C4-2B (cell line): ENCODE measurements at regions not wholly inside any gene's neighbourhood (a gene's known extent, or its start where the extent isn't known, plus 50 kb on each side); places are given as distances from the start of the nearest gene placed in this dataset.

ENCODE experiments used
- ZFX ChIP-seq: fragments of 450-650 bp; IDR thresholded peaks from 2 replicates; pipeline ENCODE4 v1.6.1; 2017
- TF ChIP-seq, protein P1 (sequence below): fragments of 450-650 bp; conservative IDR thresholded peaks from 2 replicates; pipeline ENCODE4 v1.5.1; 2017; ENCODE audit warnings: mild to moderate bottlenecking

DNA sequence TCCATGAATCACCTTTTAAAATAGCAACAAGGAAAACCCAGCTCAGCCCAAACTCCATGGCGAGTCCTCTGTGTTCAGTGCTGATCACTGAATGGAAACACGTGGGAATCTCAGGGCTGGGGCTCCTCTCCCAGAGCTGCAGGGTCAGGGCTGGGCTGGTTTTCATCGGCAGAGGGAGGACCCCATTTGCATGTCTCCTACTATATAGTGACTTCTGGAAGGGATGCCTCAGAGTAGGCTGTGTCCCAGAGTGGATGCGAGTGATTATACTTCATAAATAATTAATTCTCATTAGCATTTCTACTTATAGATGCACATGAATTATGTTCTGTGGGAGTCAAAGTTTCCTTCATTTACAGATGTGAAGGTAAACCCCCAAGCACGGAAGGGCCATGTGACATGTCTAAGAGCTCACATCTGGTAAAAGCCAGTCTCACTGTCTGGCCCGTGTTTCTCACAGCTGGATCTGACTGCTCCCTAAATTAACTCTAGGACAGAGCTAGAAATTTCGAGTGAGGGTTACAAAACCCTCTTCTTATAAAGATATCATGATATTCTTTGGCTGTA lies 685.0 kb downstream of the TMEM121 start:
- TF ChIP-seq, protein P1, sequence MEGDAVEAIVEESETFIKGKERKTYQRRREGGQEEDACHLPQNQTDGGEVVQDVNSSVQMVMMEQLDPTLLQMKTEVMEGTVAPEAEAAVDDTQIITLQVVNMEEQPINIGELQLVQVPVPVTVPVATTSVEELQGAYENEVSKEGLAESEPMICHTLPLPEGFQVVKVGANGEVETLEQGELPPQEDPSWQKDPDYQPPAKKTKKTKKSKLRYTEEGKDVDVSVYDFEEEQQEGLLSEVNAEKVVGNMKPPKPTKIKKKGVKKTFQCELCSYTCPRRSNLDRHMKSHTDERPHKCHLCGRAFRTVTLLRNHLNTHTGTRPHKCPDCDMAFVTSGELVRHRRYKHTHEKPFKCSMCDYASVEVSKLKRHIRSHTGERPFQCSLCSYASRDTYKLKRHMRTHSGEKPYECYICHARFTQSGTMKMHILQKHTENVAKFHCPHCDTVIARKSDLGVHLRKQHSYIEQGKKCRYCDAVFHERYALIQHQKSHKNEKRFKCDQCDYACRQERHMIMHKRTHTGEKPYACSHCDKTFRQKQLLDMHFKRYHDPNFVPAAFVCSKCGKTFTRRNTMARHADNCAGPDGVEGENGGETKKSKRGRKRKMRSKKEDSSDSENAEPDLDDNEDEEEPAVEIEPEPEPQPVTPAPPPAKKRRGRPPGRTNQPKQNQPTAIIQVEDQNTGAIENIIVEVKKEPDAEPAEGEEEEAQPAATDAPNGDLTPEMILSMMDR = no peak
- TF ChIP-seq ZFX = no peak
